MCF 10A (cell line): ENCODE measurements at regions not wholly inside any gene's neighbourhood (a gene's known extent, or its start where the extent isn't known, plus 50 kb on each side); places are given as distances from the start of the nearest gene placed in this dataset.

Experiments
- BruUV-seq: library from RNA; stranded (reverse); fragments of 400-500 nt; replicated peaks from 2 replicates; lab custom pipeline; 2021; lab: Mats Ljungman, UMichigan
- CTCF ChIA-PET: fragments of 300-600 bp; sonication (Branson Sonifier 250); formaldehyde crosslinking; extraction: SDS; loops from one replicate; lab custom pipeline; 2021; ENCODE audit warnings: antibody characterized with exemption, inconsistent platforms; lab: Yijun Ruan, JAX
- POLR2A ChIA-PET: fragments of 300-600, 350-650 bp; sonication (Branson Sonifier 250); formaldehyde crosslinking; extraction: SDS; loops from one replicate; lab custom pipeline; 2020; ENCODE audit warnings: antibody characterized with exemption, inconsistent platforms; lab: Yijun Ruan, JAX
- DNase-seq: peaks from one replicate; pipeline ENCODE4 v3.0.0-alpha.2; 2018; ENCODE audit not compliant: unreplicated experiment
- H3K27ac Mint-ChIP-seq: one replicate; pipeline ENCODE4 v1.8.0; 2022; ENCODE audit warnings: mild to moderate bottlenecking, low read depth, mixed read lengths; ENCODE audit not compliant: unreplicated experiment
- H3K27me3 Mint-ChIP-seq: one replicate; pipeline ENCODE4 v1.8.0; 2022; ENCODE audit warnings: mixed read lengths; ENCODE audit not compliant: insufficient read depth, unreplicated experiment
- H3K36me3 Mint-ChIP-seq: one replicate; pipeline ENCODE4 v1.8.0; 2022; ENCODE audit warnings: mild to moderate bottlenecking, moderate library complexity, mixed read lengths; ENCODE audit not compliant: insufficient read depth, unreplicated experiment
- H3K4me1 Mint-ChIP-seq: one replicate; pipeline ENCODE4 v1.8.0; 2022; ENCODE audit warnings: mixed read lengths; ENCODE audit not compliant: insufficient read depth, unreplicated experiment
- H3K4me3 Mint-ChIP-seq: one replicate; pipeline ENCODE4 v1.8.0; 2022; ENCODE audit warnings: mild to moderate bottlenecking, moderate library complexity, mixed read lengths; ENCODE audit not compliant: unreplicated experiment
- H3K9me3 Mint-ChIP-seq: one replicate; pipeline ENCODE4 v1.8.0; 2022; ENCODE audit warnings: mixed read lengths; ENCODE audit not compliant: unreplicated experiment
- CTCF ChIP-seq: fragments of 200-600 bp; IDR thresholded peaks from one replicate; pipeline ENCODE4 v1.8.0; 2022; ENCODE audit warnings: antibody characterized with exemption, mild to moderate bottlenecking; ENCODE audit not compliant: unreplicated experiment
- intact Hi-C: fragments of 100-400 bp; cut with micrococcal nuclease; formaldehyde crosslinking; loops from 2 replicates; pipeline ENCODE4 v1.14.1; 2022

- Mint-ChIP-seq H3K27ac (no peak overlapping the region), H3K4me3 (no peak overlapping the region), H3K36me3 (no peaks in the 10 kb centered on the region), H3K27me3 (no peaks in the 10 kb centered on the region), H3K4me1 (no peaks in the 10 kb centered on the region), H3K9me3 (no peaks in the 10 kb centered on the region)
- CTCF ChIA-PET, result no interaction called here
- no peak for TF ChIP-seq CTCF
- DNase-seq, result no peak
- BruUV-seq, result no TSS peak
- POLR2A ChIA-PET, result no interaction called here
- intact Hi-C loops, result no loop called here
Measured at GRCh38 chr4:18973296-18973695, 951.7 kb upstream of the LCORL start.

- BruUV-seq, result no TSS peak
- Mint-ChIP-seq H3K27me3 (no peaks in the 10 kb centered on the region), H3K27ac (no peak overlapping the region), H3K4me3 (no peak overlapping the region), H3K36me3 (no peaks in the 10 kb centered on the region), H3K4me1 (no peaks in the 10 kb centered on the region), H3K9me3 (peaks cover 8% of the 10 kb centered on the region)
- CTCF ChIA-PET, result interaction anchor here (0.5 kb wide), 1 partner anchor 1450 kb away, joined by 3 read pairs; no protein-coding TSS in a partner anchor
- POLR2A ChIA-PET, result no interaction called here
- no peak for TF ChIP-seq CTCF
- intact Hi-C loops, result no loop called here
- DNase-seq, result no peak
Measured at GRCh38 chr4:18961879-18962278, 940.3 kb upstream of the LCORL start.

GRCh38 chr4:18961266-18961665, 939.7 kb upstream of the LCORL start:
- intact Hi-C loops, result no loop called here
- BruUV-seq, result no TSS peak
- no peak for DNase-seq
- peaks cover 8% of the 10 kb centered on the region for H3K9me3 Mint-ChIP-seq
- H3K36me3 Mint-ChIP-seq, result no peaks in the 10 kb centered on the region
- no peak overlapping the region for H3K4me3 Mint-ChIP-seq
- POLR2A ChIA-PET, result no interaction called here
- H3K27ac Mint-ChIP-seq, result no peak overlapping the region
- no peaks in the 10 kb centered on the region for H3K4me1 Mint-ChIP-seq
- TF ChIP-seq CTCF, result no peak
- no peaks in the 10 kb centered on the region for H3K27me3 Mint-ChIP-seq
- CTCF ChIA-PET, result no interaction called here

- Mint-ChIP-seq H3K4me3 (no peak overlapping the region), H3K9me3 (peaks cover 8% of the 10 kb centered on the region), H3K4me1 (no peaks in the 10 kb centered on the region), H3K27ac (no peak overlapping the region), H3K36me3 (no peaks in the 10 kb centered on the region), H3K27me3 (no peaks in the 10 kb centered on the region)
- no peak for TF ChIP-seq CTCF
- no peak for DNase-seq
- intact Hi-C loops, result no loop called here
- no TSS peak for BruUV-seq
- ChIA-PET POLR2A (no interaction called here), CTCF (interaction anchor here (1.1 kb wide), 1 partner anchor 17 kb away, joined by 3 read pairs; no protein-coding TSS in a partner anchor)
Measured at GRCh38 chr4:18957716-18958115, 936.2 kb upstream of the LCORL start.
